ENCODE measurements at regions not wholly inside any gene's neighbourhood (a gene's known extent, or its start where the extent isn't known, plus 50 kb on each side); places are given as distances from the start of the nearest gene placed in this dataset.

GRCh38 chr9:86529496-86530275, 175.5 kb upstream of the TUT7 start:
- no peak for ATAC-seq
- TF ChIP-seq ZC3H10 (CRISPR knock-in tag; IDR thresholded peaks at IDR 0.05): no peak
- TF ChIP-seq ISL1 (CRISPR knock-in tag; IDR thresholded peaks at IDR 0.05): no peak
- no peak for TF ChIP-seq POU6F1 (CRISPR knock-in tag; IDR thresholded peaks at IDR 0.05; ENCODE audit: borderline replicate concordance, low read depth)
- TF ChIP-seq BACH2 (CRISPR knock-in tag; IDR thresholded peaks at IDR 0.05; ENCODE audit: borderline replicate concordance): no peak
- no peak for TF ChIP-seq ESRRG (CRISPR knock-in tag; IDR thresholded peaks at IDR 0.05)
- TF ChIP-seq ZNF8 (CRISPR knock-in tag; IDR thresholded peaks at IDR 0.05): no peak
- no peak for TF ChIP-seq ZNF565 (CRISPR knock-in tag; conservative IDR thresholded peaks at IDR 0.05; ENCODE audit: low read depth)
- TF ChIP-seq RARB (CRISPR knock-in tag; IDR thresholded peaks at IDR 0.05): no peak
- TF ChIP-seq GLIS3 (CRISPR knock-in tag; IDR thresholded peaks at IDR 0.05): no peak
- TF ChIP-seq SNAI2 (CRISPR knock-in tag; IDR thresholded peaks at IDR 0.05): no peak
- no peak for TF ChIP-seq PATZ1 (CRISPR knock-in tag; IDR thresholded peaks at IDR 0.05; ENCODE audit: borderline replicate concordance)
- no peak for TF ChIP-seq ARNTL (CRISPR knock-in tag; IDR thresholded peaks at IDR 0.05; ENCODE audit: borderline replicate concordance, low read depth)
- TF ChIP-seq ZFP3 (CRISPR knock-in tag; IDR thresholded peaks at IDR 0.05): no peak
- TF ChIP-seq, protein P1, sequence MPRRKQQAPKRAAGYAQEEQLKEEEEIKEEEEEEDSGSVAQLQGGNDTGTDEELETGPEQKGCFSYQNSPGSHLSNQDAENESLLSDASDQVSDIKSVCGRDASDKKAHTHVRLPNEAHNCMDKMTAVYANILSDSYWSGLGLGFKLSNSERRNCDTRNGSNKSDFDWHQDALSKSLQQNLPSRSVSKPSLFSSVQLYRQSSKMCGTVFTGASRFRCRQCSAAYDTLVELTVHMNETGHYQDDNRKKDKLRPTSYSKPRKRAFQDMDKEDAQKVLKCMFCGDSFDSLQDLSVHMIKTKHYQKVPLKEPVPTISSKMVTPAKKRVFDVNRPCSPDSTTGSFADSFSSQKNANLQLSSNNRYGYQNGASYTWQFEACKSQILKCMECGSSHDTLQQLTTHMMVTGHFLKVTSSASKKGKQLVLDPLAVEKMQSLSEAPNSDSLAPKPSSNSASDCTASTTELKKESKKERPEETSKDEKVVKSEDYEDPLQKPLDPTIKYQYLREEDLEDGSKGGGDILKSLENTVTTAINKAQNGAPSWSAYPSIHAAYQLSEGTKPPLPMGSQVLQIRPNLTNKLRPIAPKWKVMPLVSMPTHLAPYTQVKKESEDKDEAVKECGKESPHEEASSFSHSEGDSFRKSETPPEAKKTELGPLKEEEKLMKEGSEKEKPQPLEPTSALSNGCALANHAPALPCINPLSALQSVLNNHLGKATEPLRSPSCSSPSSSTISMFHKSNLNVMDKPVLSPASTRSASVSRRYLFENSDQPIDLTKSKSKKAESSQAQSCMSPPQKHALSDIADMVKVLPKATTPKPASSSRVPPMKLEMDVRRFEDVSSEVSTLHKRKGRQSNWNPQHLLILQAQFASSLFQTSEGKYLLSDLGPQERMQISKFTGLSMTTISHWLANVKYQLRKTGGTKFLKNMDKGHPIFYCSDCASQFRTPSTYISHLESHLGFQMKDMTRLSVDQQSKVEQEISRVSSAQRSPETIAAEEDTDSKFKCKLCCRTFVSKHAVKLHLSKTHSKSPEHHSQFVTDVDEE (CRISPR knock-in tag; IDR thresholded peaks at IDR 0.05): no peak
- no peak for TF ChIP-seq CSDC2 (CRISPR knock-in tag; IDR thresholded peaks at IDR 0.05)
- no peak for TF ChIP-seq PPARA (CRISPR knock-in tag; IDR thresholded peaks at IDR 0.05; ENCODE audit: borderline replicate concordance)
- TF ChIP-seq TCF4 (CRISPR knock-in tag; IDR thresholded peaks at IDR 0.05; ENCODE audit: borderline replicate concordance): no peak

DNA sequence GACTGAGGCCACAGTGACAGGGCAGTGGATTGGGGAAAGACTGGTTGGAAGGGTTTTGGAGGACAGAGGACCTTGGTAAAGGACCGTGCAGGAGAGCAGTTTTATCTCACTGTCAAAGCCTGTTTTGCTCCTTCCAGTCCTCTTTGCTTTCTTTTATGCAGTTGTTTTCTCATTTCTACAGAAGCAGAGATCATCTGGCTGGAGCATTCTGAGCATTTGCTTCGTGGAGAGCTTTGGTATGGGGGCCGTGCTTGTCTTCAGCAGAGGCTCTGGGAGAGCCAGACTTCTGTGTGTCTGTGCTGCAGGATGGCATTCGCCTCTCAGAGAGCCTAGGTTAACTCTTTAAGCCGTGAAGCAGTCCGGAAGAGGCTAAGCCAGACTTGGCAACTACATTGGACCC, 171.8 kb upstream of the TUT7 start:
- ATAC-seq: no peak
- TF ChIP-seq ZNF565 (CRISPR knock-in tag; conservative IDR thresholded peaks at IDR 0.05; ENCODE audit: low read depth) (no peak), ZC3H10 (CRISPR knock-in tag; IDR thresholded peaks at IDR 0.05) (no peak), OSR1 (CRISPR knock-in tag; IDR thresholded peaks at IDR 0.05) (no peak), PPARA (CRISPR knock-in tag; IDR thresholded peaks at IDR 0.05; ENCODE audit: borderline replicate concordance) (no peak), ZNF8 (CRISPR knock-in tag; IDR thresholded peaks at IDR 0.05) (no peak), ZNF70 (CRISPR knock-in tag; IDR thresholded peaks at IDR 0.05) (no peak), GLIS3 (CRISPR knock-in tag; IDR thresholded peaks at IDR 0.05) (no peak), TCF4 (CRISPR knock-in tag; IDR thresholded peaks at IDR 0.05; ENCODE audit: borderline replicate concordance) (no peak), BACH2 (CRISPR knock-in tag; IDR thresholded peaks at IDR 0.05; ENCODE audit: borderline replicate concordance) (no peak), ESRRG (CRISPR knock-in tag; IDR thresholded peaks at IDR 0.05) (no peak), TOX (CRISPR knock-in tag; IDR thresholded peaks at IDR 0.05; ENCODE audit: borderline replicate concordance) (no peak), ARNTL (CRISPR knock-in tag; IDR thresholded peaks at IDR 0.05; ENCODE audit: borderline replicate concordance, low read depth) (no peak), ZFP30 (CRISPR knock-in tag; IDR thresholded peaks at IDR 0.05) (no peak), POU6F1 (CRISPR knock-in tag; IDR thresholded peaks at IDR 0.05; ENCODE audit: borderline replicate concordance, low read depth) (no peak), PATZ1 (CRISPR knock-in tag; IDR thresholded peaks at IDR 0.05; ENCODE audit: borderline replicate concordance) (no peak), CSDC2 (CRISPR knock-in tag; IDR thresholded peaks at IDR 0.05) (no peak), RARB (CRISPR knock-in tag; IDR thresholded peaks at IDR 0.05) (no peak)
- TF ChIP-seq, protein P2, sequence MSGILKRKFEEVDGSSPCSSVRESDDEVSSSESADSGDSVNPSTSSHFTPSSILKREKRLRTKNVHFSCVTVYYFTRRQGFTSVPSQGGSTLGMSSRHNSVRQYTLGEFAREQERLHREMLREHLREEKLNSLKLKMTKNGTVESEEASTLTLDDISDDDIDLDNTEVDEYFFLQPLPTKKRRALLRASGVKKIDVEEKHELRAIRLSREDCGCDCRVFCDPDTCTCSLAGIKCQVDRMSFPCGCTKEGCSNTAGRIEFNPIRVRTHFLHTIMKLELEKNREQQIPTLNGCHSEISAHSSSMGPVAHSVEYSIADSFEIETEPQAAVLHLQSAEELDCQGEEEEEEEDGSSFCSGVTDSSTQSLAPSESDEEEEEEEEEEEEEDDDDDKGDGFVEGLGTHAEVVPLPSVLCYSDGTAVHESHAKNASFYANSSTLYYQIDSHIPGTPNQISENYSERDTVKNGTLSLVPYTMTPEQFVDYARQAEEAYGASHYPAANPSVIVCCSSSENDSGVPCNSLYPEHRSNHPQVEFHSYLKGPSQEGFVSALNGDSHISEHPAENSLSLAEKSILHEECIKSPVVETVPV (CRISPR knock-in tag; IDR thresholded peaks at IDR 0.05): no peak
- TF ChIP-seq, protein P1 (CRISPR knock-in tag; IDR thresholded peaks at IDR 0.05): no peak
